Neural progenitor cell (in vitro differentiated cells): ENCODE measurements at regions not wholly inside any gene's neighbourhood (a gene's known extent, or its start where the extent isn't known, plus 50 kb on each side); places are given as distances from the start of the nearest gene placed in this dataset.

ENCODE experiments used
- EZH2 ChIP-seq: fragments of 200-600 bp; sonication (generic); IDR thresholded peaks from 2 replicates; pipeline ENCODE4 v1.6.1; 2017; ENCODE audit warnings: antibody characterized with exemption, mild to moderate bottlenecking, moderate library complexity
- EZH2phosphoT487 ChIP-seq: fragments of 200-600 bp; sonication (generic); IDR thresholded peaks from 2 replicates; pipeline ENCODE4 v1.6.1; 2017; ENCODE audit warnings: antibody characterized with exemption
- TF ChIP-seq, protein P1 (sequence below): fragments of 200-600 bp; sonication (generic); IDR thresholded peaks from 2 replicates; pipeline ENCODE4 v1.5.1; 2017; ENCODE audit warnings: antibody characterized with exemption, mild to moderate bottlenecking

- TF ChIP-seq, protein P1, sequence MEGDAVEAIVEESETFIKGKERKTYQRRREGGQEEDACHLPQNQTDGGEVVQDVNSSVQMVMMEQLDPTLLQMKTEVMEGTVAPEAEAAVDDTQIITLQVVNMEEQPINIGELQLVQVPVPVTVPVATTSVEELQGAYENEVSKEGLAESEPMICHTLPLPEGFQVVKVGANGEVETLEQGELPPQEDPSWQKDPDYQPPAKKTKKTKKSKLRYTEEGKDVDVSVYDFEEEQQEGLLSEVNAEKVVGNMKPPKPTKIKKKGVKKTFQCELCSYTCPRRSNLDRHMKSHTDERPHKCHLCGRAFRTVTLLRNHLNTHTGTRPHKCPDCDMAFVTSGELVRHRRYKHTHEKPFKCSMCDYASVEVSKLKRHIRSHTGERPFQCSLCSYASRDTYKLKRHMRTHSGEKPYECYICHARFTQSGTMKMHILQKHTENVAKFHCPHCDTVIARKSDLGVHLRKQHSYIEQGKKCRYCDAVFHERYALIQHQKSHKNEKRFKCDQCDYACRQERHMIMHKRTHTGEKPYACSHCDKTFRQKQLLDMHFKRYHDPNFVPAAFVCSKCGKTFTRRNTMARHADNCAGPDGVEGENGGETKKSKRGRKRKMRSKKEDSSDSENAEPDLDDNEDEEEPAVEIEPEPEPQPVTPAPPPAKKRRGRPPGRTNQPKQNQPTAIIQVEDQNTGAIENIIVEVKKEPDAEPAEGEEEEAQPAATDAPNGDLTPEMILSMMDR, result no peak
- TF ChIP-seq EZH2phosphoT487 (no peak), EZH2 (no peak)
These were observed 124.9 kb downstream of the CYSLTR2 start for GRCh38 chr13:48778610-48779009.
